ENCODE measurements at regions not wholly inside any gene's neighbourhood (a gene's known extent, or its start where the extent isn't known, plus 50 kb on each side); places are given as distances from the start of the nearest gene placed in this dataset.

DNA sequence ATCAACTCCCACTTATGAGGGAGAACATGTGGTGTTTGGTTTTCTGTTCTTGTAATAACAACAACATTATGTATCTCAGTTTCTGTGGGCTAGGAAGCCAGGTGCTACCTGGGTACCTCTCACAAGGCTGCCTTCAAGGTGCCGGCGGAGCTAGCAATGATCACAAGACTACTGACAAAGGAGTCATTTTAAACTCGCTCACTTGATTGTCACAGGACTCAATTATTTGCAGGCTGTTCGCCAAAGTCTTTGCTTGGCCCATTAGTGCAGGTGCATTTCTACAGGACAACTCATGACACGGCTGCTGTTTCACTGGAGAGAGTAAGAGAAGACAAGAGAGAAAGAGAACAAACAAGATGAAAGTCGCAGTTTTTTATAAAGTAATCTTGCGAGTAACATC is 1237.4 kb upstream of the TMPRSS15 start:
- TF ChIP-seq POLR2A (IDR thresholded peaks at IDR 0.05; ENCODE audit: low read length) (no peak), GATA1 (IDR thresholded peaks at IDR 0.05; ENCODE audit: low read depth, low read length) (no peak)
